Panc1 (cell line): ENCODE measurements at regions not wholly inside any gene's neighbourhood (a gene's known extent, or its start where the extent isn't known, plus 50 kb on each side); places are given as distances from the start of the nearest gene placed in this dataset.

Experiments used
- ATAC-seq: fragments of 200-7000 bp; cut with Tn5 transposase; 2 replicates; pipeline ENCODE4 v1.9.1; 2020; ENCODE audit warnings: mild to moderate bottlenecking, moderate library complexity
- BruUV-seq: library from RNA; stranded (reverse); fragments of 400-500 nt; replicated peaks from 2 replicates; lab custom pipeline; 2021; lab: Mats Ljungman, UMichigan
- CTCF ChIA-PET: fragments of 300-600 bp; sonication (Branson Sonifier 250); formaldehyde crosslinking; loops from one replicate; lab custom pipeline; 2022; ENCODE audit warnings: antibody characterized with exemption; lab: Charles Lee
- POLR2A ChIA-PET: fragments of 300-600 bp; sonication (Branson Sonifier 250); formaldehyde crosslinking; loops from one replicate; lab custom pipeline; 2022; ENCODE audit warnings: antibody characterized with exemption; lab: Charles Lee
- DNase-seq: peaks from one replicate; pipeline ENCODE4 v3.0.0-alpha.2; 2010; ENCODE audit warnings: low read depth, low spot score
- H3K27ac ChIP-seq: 2 replicates; pipeline ENCODE4 v1.5.1; 2011; ENCODE audit warnings: mild to moderate bottlenecking, low read length, inconsistent platforms
- H3K27me3 ChIP-seq: fragments of 200-500 bp; sonication (Bioruptor generic); 2 replicates; pipeline ENCODE4 v1.6.0; 2014; ENCODE audit warnings: low read length, inconsistent platforms; ENCODE audit not compliant: control insufficient read depth, insufficient read depth
- H3K36me3 ChIP-seq: fragments of 200-500 bp; sonication (Bioruptor generic); 2 replicates; pipeline ENCODE4 v1.5.1; 2014; ENCODE audit warnings: inconsistent platforms, mild to moderate bottlenecking, low read length, moderate library complexity; ENCODE audit not compliant: control insufficient read depth, insufficient read depth
- H3K4me1 ChIP-seq: 2 replicates; pipeline ENCODE4 v1.5.1; 2011; ENCODE audit warnings: inconsistent platforms, mild to moderate bottlenecking, low read length, moderate library complexity; ENCODE audit not compliant: control insufficient read depth, insufficient read depth
- H3K4me3 ChIP-seq, 2 experiments: 2 replicates each; pipeline ENCODE4 v1.5.1; 2011 to 2012; ENCODE audit warnings: low read depth in 2 of 2, low read length in 2 of 2, mild to moderate bottlenecking in 2 of 2, inconsistent platforms in 1 of 2, moderate library complexity in 1 of 2
- H3K9me3 ChIP-seq: fragments of 200-500 bp; sonication (Bioruptor generic); 2 replicates; pipeline ENCODE4 v1.5.1; 2014; ENCODE audit warnings: low read depth, mild to moderate bottlenecking, inconsistent platforms, low read length, moderate library complexity; ENCODE audit not compliant: control insufficient read depth, insufficient read depth
- CTCF ChIP-seq: fragments of 450-650 bp; IDR thresholded peaks from 2 replicates; pipeline ENCODE4 v1.5.1; 2017; ENCODE audit warnings: mild to moderate bottlenecking
- POLR2AphosphoS5 ChIP-seq: IDR thresholded peaks from 2 replicates; pipeline ENCODE4 v1.6.1; 2012; ENCODE audit warnings: mild to moderate bottlenecking, low read depth, low read length, moderate library complexity
- SIN3A ChIP-seq: IDR thresholded peaks from 2 replicates; pipeline ENCODE4 v1.6.1; 2012; ENCODE audit warnings: low read depth, mild to moderate bottlenecking, low read length, moderate library complexity, borderline replicate concordance; ENCODE audit not compliant: insufficient read depth
- TCF7L2 ChIP-seq: IDR thresholded peaks from 2 replicates; pipeline ENCODE4 v1.6.1; 2011; ENCODE audit warnings: mild to moderate bottlenecking, low read depth, low read length, inconsistent platforms
- in situ Hi-C: cut with HindIII; loops from 2 replicates; pipeline ENCODE4 v1.10.0; 2016; ENCODE audit warnings: low sequenced_read_pairs, low pct_unique_long_range_greater_than_20kb
- intact Hi-C: fragments of 100-400 bp; cut with micrococcal nuclease; formaldehyde crosslinking; loops from one replicate; pipeline ENCODE4 v1.10.0; 2022; ENCODE audit not compliant: unreplicated experiment
- TF ChIP-seq, protein P1 (sequence below), 2 experiments: IDR thresholded peaks; 2 replicates each; pipeline ENCODE4 v1.6.1; 2011 to 2012; ENCODE audit warnings: low read depth in 2 of 2, control low read depth in 1 of 2, low read length in 1 of 2, mild to moderate bottlenecking in 1 of 2, moderate library complexity in 1 of 2; ENCODE audit not compliant: insufficient read depth in 1 of 2

DNA sequence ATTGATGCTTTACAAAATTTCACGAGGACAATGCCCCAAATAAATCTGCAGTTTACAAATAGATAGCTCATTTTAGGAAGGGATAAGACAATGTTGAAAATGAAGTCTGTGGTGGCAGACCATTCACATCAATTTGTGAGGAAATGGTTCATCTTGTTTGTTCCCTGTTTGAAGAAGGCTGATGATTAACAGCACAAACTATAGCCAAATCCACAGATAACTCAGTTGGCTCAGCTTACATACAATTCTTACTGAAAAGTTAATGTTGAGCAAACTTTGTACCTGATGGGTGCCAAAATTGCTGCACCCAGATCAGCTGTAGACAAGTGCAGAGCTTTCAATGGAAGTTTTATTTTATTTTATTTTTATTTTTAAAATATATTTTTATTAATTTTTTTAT lies 763.9 kb downstream of the DOK5 start:
- H3K27me3 ChIP-seq: no peaks in the 10 kb centered on the region
- no TSS peak for BruUV-seq
- TF ChIP-seq, protein P1, sequence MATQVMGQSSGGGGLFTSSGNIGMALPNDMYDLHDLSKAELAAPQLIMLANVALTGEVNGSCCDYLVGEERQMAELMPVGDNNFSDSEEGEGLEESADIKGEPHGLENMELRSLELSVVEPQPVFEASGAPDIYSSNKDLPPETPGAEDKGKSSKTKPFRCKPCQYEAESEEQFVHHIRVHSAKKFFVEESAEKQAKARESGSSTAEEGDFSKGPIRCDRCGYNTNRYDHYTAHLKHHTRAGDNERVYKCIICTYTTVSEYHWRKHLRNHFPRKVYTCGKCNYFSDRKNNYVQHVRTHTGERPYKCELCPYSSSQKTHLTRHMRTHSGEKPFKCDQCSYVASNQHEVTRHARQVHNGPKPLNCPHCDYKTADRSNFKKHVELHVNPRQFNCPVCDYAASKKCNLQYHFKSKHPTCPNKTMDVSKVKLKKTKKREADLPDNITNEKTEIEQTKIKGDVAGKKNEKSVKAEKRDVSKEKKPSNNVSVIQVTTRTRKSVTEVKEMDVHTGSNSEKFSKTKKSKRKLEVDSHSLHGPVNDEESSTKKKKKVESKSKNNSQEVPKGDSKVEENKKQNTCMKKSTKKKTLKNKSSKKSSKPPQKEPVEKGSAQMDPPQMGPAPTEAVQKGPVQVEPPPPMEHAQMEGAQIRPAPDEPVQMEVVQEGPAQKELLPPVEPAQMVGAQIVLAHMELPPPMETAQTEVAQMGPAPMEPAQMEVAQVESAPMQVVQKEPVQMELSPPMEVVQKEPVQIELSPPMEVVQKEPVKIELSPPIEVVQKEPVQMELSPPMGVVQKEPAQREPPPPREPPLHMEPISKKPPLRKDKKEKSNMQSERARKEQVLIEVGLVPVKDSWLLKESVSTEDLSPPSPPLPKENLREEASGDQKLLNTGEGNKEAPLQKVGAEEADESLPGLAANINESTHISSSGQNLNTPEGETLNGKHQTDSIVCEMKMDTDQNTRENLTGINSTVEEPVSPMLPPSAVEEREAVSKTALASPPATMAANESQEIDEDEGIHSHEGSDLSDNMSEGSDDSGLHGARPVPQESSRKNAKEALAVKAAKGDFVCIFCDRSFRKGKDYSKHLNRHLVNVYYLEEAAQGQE (IDR thresholded peaks at IDR 0.05; ENCODE audit: insufficient read depth in 1 of 2, low read depth in 2 of 2, low read length in 1 of 2): no peak
- TF ChIP-seq CTCF (no peak), TCF7L2 (no peak), POLR2AphosphoS5 (no peak), SIN3A (no peak)
- DNase-seq (no peak), ATAC-seq (no peak)
- in situ Hi-C loops: no loop called here
- ChIA-PET CTCF (no interaction called here), POLR2A (no interaction called here)
- no peaks in the 10 kb centered on the region for H3K9me3 ChIP-seq
- H3K36me3 ChIP-seq: no peaks in the 10 kb centered on the region
- H3K4me1 ChIP-seq: no peaks in the 10 kb centered on the region
- intact Hi-C loops: no loop called here
- no peak overlapping the region for H3K27ac ChIP-seq
- no peak overlapping the region for H3K4me3 ChIP-seq

DNA sequence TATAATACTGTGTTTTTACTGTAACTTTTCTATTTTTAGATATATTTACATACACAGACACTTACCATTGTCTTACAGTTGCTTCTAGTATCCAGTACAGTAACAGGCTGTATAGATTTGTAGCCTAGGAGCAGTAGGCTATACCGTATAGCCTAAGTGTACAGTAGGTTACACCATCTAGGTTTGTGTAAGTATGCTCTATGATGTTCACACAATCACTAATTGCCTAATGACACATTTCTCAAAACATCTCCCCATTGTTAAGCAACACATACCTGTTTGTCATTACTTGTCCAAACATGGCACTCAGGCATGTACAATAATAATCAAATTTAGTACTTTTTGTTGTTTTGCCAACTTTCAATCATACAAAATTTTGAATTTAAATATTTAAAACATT lies 757.3 kb downstream of the DOK5 start:
- Histone ChIP-seq H3K27ac (no peak overlapping the region), H3K36me3 (no peaks in the 10 kb centered on the region), H3K4me3 (no peak overlapping the region), H3K4me1 (no peaks in the 10 kb centered on the region), H3K27me3 (no peaks in the 10 kb centered on the region), H3K9me3 (peaks cover 3% of the 10 kb centered on the region; the same call in 1 of the 2 replicates)
- ChIA-PET CTCF (no interaction called here), POLR2A (no interaction called here)
- in situ Hi-C loops (no loop called here), intact Hi-C loops (no loop called here)
- BruUV-seq: no TSS peak
- ATAC-seq: no peak
- no peak for TF ChIP-seq POLR2AphosphoS5
- no peak for TF ChIP-seq CTCF
- no peak for TF ChIP-seq TCF7L2
- TF ChIP-seq SIN3A: no peak
- TF ChIP-seq, protein P1 (IDR thresholded peaks at IDR 0.05; ENCODE audit: insufficient read depth in 1 of 2, low read depth in 2 of 2, low read length in 1 of 2): no peak
- DNase-seq: no peak
